GM23338 (cell line): ENCODE measurements at regions not wholly inside any gene's neighbourhood (a gene's known extent, or its start where the extent isn't known, plus 50 kb on each side); places are given as distances from the start of the nearest gene placed in this dataset.

Experiments
- ATAC-seq: fragments of 200-7000 bp; cut with Tn5 transposase; 3 replicates; pipeline ENCODE4 v1.9.1; 2020
- DNase-seq: peaks from one replicate; pipeline ENCODE4 v3.0.0-alpha.2; 2015; ENCODE audit warnings: low spot score
- H2AFZ ChIP-seq: fragments of 200-600 bp; sonication (generic); 2 replicates; pipeline ENCODE4 v1.8.0; 2016; ENCODE audit warnings: antibody characterized with exemption, mild to moderate bottlenecking, moderate library complexity
- H3F3A ChIP-seq: fragments of 200-600 bp; sonication (generic); replicated peaks from 2 replicates; pipeline ENCODE4 v1.8.0; 2017; ENCODE audit warnings: antibody characterized with exemption, mixed run types, low read depth
- H3K27ac ChIP-seq: fragments of 200-600 bp; sonication (generic); 2 replicates; pipeline ENCODE4 v1.6.1; 2016; ENCODE audit warnings: low read depth
- H3K27me3 ChIP-seq: fragments of 200-600 bp; sonication (generic); 2 replicates; pipeline ENCODE4 v1.8.0; 2016; ENCODE audit warnings: mild to moderate bottlenecking, mixed run types, moderate library complexity; ENCODE audit not compliant: insufficient read depth
- H3K36me3 ChIP-seq: fragments of 200-600 bp; sonication (generic); 2 replicates; pipeline ENCODE4 v1.8.0; 2016; ENCODE audit warnings: mild to moderate bottlenecking; ENCODE audit not compliant: insufficient read depth
- H3K4me1 ChIP-seq: fragments of 200-600 bp; sonication (generic); 2 replicates; pipeline ENCODE4 v1.8.0; 2016; ENCODE audit warnings: mild to moderate bottlenecking, moderate library complexity; ENCODE audit not compliant: insufficient read depth
- H3K4me2 ChIP-seq: fragments of 200-600 bp; sonication (generic); 2 replicates; pipeline ENCODE4 v1.7.1; 2017; ENCODE audit warnings: mixed run types
- H3K4me3 ChIP-seq: fragments of 200-600 bp; sonication (generic); 2 replicates; pipeline ENCODE4 v1.6.1; 2016; ENCODE audit warnings: mixed run types
- H3K79me2 ChIP-seq: fragments of 200-600 bp; sonication (generic); replicated peaks from 2 replicates; pipeline ENCODE4 v1.8.0; 2017; ENCODE audit warnings: mild to moderate bottlenecking; ENCODE audit not compliant: insufficient read depth
- H3K9me2 ChIP-seq: fragments of 200-600 bp; sonication (generic); 2 replicates; pipeline ENCODE4 v1.8.0; 2017; ENCODE audit not compliant: insufficient read depth
- H4K20me1 ChIP-seq: fragments of 200-600 bp; sonication (generic); replicated peaks from 2 replicates; pipeline ENCODE4 v1.8.0; 2017; ENCODE audit warnings: mild to moderate bottlenecking; ENCODE audit not compliant: insufficient read depth
- H3K27ac Mint-ChIP-seq: 2 replicates; pipeline ENCODE4 v1.8.0; 2020; ENCODE audit warnings: inconsistent platforms, mild to moderate bottlenecking, moderate library complexity, mixed read lengths
- H3K27me3 Mint-ChIP-seq: 3 replicates; pipeline ENCODE4 v1.8.0; 2022; ENCODE audit warnings: low read depth, mild to moderate bottlenecking, moderate library complexity, mixed read lengths, inconsistent platforms; ENCODE audit not compliant: insufficient read depth, poor library complexity
- H3K36me3 Mint-ChIP-seq: 3 replicates; pipeline ENCODE4 v1.8.0; 2021; ENCODE audit warnings: low read depth, mild to moderate bottlenecking, inconsistent platforms, moderate library complexity, mixed read lengths
- H3K4me1 Mint-ChIP-seq: 3 replicates; pipeline ENCODE4 v1.8.0; 2020; ENCODE audit warnings: mild to moderate bottlenecking, inconsistent platforms, mixed read lengths
- H3K4me3 Mint-ChIP-seq: 3 replicates; pipeline ENCODE4 v1.8.0; 2021; ENCODE audit warnings: moderate library complexity, mild to moderate bottlenecking, inconsistent platforms, mixed read lengths
- H3K9me3 Mint-ChIP-seq: 3 replicates; pipeline ENCODE4 v1.8.0; 2020; ENCODE audit warnings: moderate library complexity, mild to moderate bottlenecking, inconsistent platforms, mixed read lengths
- CREB1 ChIP-seq: fragments of 250-450 bp; sonication (Bioruptor Pico); IDR thresholded peaks from 2 replicates; pipeline ENCODE4 v1.5.0; 2020; ENCODE audit warnings: low read depth, mild to moderate bottlenecking, moderate library complexity
- ETS1 ChIP-seq: IDR thresholded peaks from 2 replicates; pipeline ENCODE4 v1.6.1; 2016; ENCODE audit warnings: antibody characterized with exemption
- EZH2 ChIP-seq: fragments of 200-600 bp; sonication (generic); IDR thresholded peaks from one replicate; pipeline ENCODE4 v1.8.0; 2017; ENCODE audit warnings: antibody characterized with exemption, mild to moderate bottlenecking, low read depth; ENCODE audit not compliant: unreplicated experiment
- EZH2phosphoT487 ChIP-seq: fragments of 200-600 bp; sonication (generic); IDR thresholded peaks from one replicate; pipeline ENCODE4 v1.8.1; 2018; ENCODE audit warnings: antibody characterized with exemption; ENCODE audit not compliant: unreplicated experiment
- JUNB ChIP-seq: IDR thresholded peaks from one replicate; pipeline ENCODE4 v1.6.1; 2016; ENCODE audit warnings: antibody characterized with exemption; ENCODE audit not compliant: unreplicated experiment
- NANOG ChIP-seq: IDR thresholded peaks from 2 replicates; pipeline ENCODE4 v1.6.1; 2016; ENCODE audit warnings: antibody characterized with exemption, borderline replicate concordance
- POLR2AphosphoS5 ChIP-seq: IDR thresholded peaks from 2 replicates; pipeline ENCODE4 v1.6.1; 2016; ENCODE audit warnings: antibody characterized with exemption, low read depth
- STAT1 ChIP-seq: IDR thresholded peaks from one replicate; pipeline ENCODE4 v1.6.1; 2016; ENCODE audit warnings: antibody characterized with exemption; ENCODE audit not compliant: unreplicated experiment
- ZNF114 ChIP-seq: fragments of 250-450 bp; sonication (Bioruptor Pico); IDR thresholded peaks from 2 replicates; pipeline ENCODE4 v1.5.0; 2020; ENCODE audit warnings: mild to moderate bottlenecking, moderate library complexity
- ZNF331 ChIP-seq: fragments of 250-450 bp; sonication (Bioruptor Pico); IDR thresholded peaks from 2 replicates; pipeline ENCODE4 v1.5.0; 2020; ENCODE audit warnings: low read depth, mild to moderate bottlenecking, moderate library complexity
- ZNF462 ChIP-seq: fragments of 250-450 bp; sonication (Bioruptor Pico); IDR thresholded peaks from 2 replicates; pipeline ENCODE4 v1.5.0; 2020; ENCODE audit warnings: mild to moderate bottlenecking, moderate library complexity
- TF ChIP-seq, protein P1 (sequence below): IDR thresholded peaks from one replicate; pipeline ENCODE4 v1.6.1; 2018; ENCODE audit warnings: antibody characterized with exemption; ENCODE audit not compliant: unreplicated experiment
- TF ChIP-seq, protein P2 (sequence below), 2 experiments: fragments of 200-600 bp in 1 of 2; sonication (generic) in 1 of 2; conservative IDR thresholded peaks; 2 replicates each; pipeline versions ENCODE4 v1.5.1 to v1.6.1; 2016 to 2017; ENCODE audit warnings: antibody characterized with exemption in 2 of 2, low read depth in 2 of 2, mild to moderate bottlenecking in 2 of 2, moderate library complexity in 1 of 2

DNA sequence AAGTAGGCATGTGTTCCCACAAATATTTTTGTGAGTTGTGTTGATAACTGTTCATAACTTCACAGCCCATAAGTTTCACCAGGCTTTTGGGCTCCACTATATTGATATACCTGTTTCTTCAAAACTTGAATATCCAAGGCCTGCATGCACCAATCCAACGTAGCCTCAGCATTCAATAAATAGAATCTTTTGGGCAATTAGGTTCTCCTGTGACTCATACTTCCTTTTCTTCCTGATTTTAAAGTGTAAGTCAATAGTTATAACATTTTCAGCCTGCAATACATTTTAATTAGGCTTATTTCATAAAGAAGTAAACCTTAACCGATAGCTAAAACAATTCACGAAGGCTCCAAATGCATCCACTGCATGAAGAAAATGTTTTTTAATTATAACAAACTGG is 97.8 kb upstream of the SPRED1 start:
- Mint-ChIP-seq H3K27me3 (no peaks in the 10 kb centered on the region), H3K27ac (no peak overlapping the region)
- H3K27ac ChIP-seq: no peak overlapping the region

More for the DNA sequence above, 97.8 kb upstream of the SPRED1 start:
- H3K79me2 ChIP-seq: no peaks in the 10 kb centered on the region
- no peaks in the 10 kb centered on the region for H3F3A ChIP-seq
- no peak overlapping the region for H3K4me2 ChIP-seq
- no peak overlapping the region for H2AFZ ChIP-seq
- H3K4me1 ChIP-seq: 0 out of 2 replicates have a peak, but pooled peaks cover 8% of the 10 kb centered on the region
- no peaks in the 10 kb centered on the region for H3K9me2 ChIP-seq
- H3K36me3 Mint-ChIP-seq: peaks cover 9% of the 10 kb centered on the region; the same call in 2 of the 3 replicates
- H3K36me3 ChIP-seq: peaks cover 3% of the 10 kb centered on the region; the same call in 1 of the 2 replicates
- no peak for ATAC-seq
- no peak for TF ChIP-seq JUNB
- TF ChIP-seq, protein P1, sequence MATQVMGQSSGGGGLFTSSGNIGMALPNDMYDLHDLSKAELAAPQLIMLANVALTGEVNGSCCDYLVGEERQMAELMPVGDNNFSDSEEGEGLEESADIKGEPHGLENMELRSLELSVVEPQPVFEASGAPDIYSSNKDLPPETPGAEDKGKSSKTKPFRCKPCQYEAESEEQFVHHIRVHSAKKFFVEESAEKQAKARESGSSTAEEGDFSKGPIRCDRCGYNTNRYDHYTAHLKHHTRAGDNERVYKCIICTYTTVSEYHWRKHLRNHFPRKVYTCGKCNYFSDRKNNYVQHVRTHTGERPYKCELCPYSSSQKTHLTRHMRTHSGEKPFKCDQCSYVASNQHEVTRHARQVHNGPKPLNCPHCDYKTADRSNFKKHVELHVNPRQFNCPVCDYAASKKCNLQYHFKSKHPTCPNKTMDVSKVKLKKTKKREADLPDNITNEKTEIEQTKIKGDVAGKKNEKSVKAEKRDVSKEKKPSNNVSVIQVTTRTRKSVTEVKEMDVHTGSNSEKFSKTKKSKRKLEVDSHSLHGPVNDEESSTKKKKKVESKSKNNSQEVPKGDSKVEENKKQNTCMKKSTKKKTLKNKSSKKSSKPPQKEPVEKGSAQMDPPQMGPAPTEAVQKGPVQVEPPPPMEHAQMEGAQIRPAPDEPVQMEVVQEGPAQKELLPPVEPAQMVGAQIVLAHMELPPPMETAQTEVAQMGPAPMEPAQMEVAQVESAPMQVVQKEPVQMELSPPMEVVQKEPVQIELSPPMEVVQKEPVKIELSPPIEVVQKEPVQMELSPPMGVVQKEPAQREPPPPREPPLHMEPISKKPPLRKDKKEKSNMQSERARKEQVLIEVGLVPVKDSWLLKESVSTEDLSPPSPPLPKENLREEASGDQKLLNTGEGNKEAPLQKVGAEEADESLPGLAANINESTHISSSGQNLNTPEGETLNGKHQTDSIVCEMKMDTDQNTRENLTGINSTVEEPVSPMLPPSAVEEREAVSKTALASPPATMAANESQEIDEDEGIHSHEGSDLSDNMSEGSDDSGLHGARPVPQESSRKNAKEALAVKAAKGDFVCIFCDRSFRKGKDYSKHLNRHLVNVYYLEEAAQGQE: no peak
- TF ChIP-seq STAT1: no peak
- TF ChIP-seq ZNF114 (CRISPR knock-in tag): no peak
- no peak for TF ChIP-seq CREB1 (CRISPR knock-in tag)
- no peak for TF ChIP-seq EZH2
- TF ChIP-seq ETS1: no peak
- no peak for TF ChIP-seq NANOG
- no peak for TF ChIP-seq ZNF462 (CRISPR knock-in tag)
- no peak for TF ChIP-seq POLR2AphosphoS5
- no peak for TF ChIP-seq EZH2phosphoT487
- TF ChIP-seq ZNF331: no peak
- TF ChIP-seq, protein P2, sequence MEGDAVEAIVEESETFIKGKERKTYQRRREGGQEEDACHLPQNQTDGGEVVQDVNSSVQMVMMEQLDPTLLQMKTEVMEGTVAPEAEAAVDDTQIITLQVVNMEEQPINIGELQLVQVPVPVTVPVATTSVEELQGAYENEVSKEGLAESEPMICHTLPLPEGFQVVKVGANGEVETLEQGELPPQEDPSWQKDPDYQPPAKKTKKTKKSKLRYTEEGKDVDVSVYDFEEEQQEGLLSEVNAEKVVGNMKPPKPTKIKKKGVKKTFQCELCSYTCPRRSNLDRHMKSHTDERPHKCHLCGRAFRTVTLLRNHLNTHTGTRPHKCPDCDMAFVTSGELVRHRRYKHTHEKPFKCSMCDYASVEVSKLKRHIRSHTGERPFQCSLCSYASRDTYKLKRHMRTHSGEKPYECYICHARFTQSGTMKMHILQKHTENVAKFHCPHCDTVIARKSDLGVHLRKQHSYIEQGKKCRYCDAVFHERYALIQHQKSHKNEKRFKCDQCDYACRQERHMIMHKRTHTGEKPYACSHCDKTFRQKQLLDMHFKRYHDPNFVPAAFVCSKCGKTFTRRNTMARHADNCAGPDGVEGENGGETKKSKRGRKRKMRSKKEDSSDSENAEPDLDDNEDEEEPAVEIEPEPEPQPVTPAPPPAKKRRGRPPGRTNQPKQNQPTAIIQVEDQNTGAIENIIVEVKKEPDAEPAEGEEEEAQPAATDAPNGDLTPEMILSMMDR (conservative IDR thresholded peaks at IDR 0.05; ENCODE audit: low read depth in 2 of 2): no peak
- peaks cover 10% of the 10 kb centered on the region for H3K4me1 Mint-ChIP-seq
- no peak overlapping the region for H3K4me3 Mint-ChIP-seq
- no peaks in the 10 kb centered on the region for H3K27me3 ChIP-seq
- DNase-seq: no peak
- no peaks in the 10 kb centered on the region for H4K20me1 ChIP-seq
- H3K4me3 ChIP-seq: no peak overlapping the region
- H3K9me3 Mint-ChIP-seq: peaks cover 14% of the 10 kb centered on the region
